A673 (cell line): ENCODE measurements at regions not wholly inside any gene's neighbourhood (a gene's known extent, or its start where the extent isn't known, plus 50 kb on each side); places are given as distances from the start of the nearest gene placed in this dataset.

Experiments
- CTCF ChIP-seq: fragments of 300-800, 200-600 bp; sonication (generic); conservative IDR thresholded peaks from 2 replicates; pipeline ENCODE4 v1.5.1; 2017; ENCODE audit warnings: low read depth, mild to moderate bottlenecking, antibody characterized with exemption, low read length, moderate library complexity, mixed read lengths
- EZH2 ChIP-seq: fragments of 200-600 bp; sonication (generic); IDR thresholded peaks from 2 replicates; pipeline ENCODE4 v1.6.1; 2017; ENCODE audit warnings: borderline replicate concordance, low read depth, mild to moderate bottlenecking, mixed read lengths, antibody characterized with exemption, low read length; ENCODE audit not compliant: poor library complexity, severe bottlenecking

GRCh38 chr17:65307961-65308316 is 170.8 kb downstream of the RGS9 start:
- TF ChIP-seq CTCF = no peak
- TF ChIP-seq EZH2 = no peak
